Fibroblast of skin of right quadriceps (primary cell): ENCODE measurements at regions not wholly inside any gene's neighbourhood (a gene's known extent, or its start where the extent isn't known, plus 50 kb on each side); places are given as distances from the start of the nearest gene placed in this dataset.

ENCODE experiments used
- DNase-seq: peaks from one replicate; pipeline ENCODE4 v3.0.0-alpha.2; 2013

DNA sequence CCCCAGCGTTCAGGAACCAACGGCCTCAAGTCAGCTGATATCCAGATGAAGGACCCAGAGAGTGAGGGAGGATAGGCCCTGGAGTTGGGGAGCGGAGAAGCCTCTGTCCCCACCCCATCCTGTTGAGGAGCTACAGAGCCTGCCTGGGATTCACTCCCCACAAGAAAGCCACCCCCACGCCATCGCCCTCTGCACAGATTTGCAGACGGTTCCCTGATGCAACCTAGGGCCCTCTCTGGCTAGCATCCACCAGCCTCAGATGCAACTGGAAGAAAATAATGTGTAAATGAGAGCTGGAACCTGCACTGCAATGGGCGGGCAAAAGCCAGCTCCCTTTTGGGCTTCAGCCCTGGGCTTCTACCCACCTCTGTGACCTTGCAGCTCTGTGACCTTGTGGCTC lies 185.6 kb downstream of the BCOR start:
- DNase-seq = no peak

DNA sequence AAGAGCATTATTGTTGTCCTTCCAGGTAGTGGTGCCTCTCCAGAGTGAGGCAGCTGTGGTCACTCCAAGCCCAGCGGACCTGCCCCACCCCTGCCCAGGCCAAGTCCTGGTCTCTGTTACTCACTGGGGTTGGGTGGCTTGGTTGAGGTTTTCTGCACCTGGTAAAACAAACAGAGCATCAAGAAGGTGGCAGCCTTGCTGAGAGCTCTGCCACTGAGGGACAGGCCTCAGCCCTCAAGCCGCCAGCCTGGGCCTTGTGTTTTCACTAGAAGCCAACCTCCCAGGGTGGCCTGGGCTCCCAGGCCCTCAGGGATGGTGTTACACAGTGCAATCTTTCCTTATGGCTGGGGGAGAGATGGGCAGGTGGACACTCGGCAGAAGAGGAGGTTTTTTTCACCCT lies 182.7 kb downstream of the BCOR start:
- no peak for DNase-seq

DNA sequence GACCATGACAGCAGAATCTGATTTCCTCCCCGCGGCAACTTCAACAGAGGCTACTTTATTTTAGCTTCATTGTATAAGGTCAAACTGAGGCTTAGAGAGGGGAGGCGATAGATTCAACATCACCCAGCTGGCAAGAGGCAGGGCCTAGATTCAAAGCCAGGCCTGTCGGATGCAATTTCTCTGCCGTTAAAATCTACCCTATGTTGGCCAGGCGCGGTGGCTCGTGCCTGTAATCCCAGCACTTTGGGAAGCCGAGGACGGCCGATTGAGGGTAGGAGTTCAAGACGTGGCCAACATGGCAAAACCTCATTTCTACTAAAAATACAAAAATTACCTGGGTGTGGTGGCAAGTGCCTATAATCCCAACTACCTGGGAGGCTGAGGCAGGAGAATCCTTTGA lies 182.2 kb downstream of the BCOR start:
- DNase-seq = no peak

DNA sequence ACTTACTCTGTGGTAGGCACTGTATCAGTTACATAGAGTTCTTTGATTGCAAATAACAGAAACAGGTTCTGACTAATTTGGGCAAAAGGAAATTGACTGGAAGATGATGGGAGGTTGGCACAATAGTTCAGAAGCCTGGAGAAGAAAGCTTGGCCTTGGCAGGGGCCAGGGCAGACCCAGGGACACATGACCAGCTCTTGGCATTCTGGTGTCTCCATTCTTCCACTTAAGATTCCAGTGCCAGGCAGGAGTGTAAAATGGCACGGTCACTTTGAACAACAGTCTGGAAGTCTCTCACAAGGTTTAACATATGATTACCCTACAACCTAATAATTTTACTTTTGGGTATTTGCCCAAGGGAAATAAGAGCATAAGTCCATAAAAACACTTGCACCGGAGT lies 175.9 kb downstream of the BCOR start:
- no peak for DNase-seq

DNA sequence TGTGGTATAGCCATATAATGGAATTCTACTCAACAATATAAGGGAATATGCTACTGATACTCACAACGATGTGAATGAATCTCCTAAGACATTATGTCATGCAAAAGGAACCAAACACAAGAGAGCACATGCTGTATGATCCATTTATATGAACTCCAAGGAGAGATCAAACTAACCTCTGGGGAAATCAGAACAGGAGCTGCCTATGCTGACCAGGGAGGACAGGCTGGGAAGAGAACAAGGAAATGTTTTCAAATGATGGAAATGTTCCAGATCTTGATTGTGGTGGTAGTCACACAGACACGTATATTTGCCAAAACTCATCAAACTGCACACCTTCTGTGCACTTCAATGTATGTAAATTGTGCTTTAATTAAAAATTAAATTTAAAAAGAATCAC lies 175.3 kb downstream of the BCOR start:
- no peak for DNase-seq

DNA sequence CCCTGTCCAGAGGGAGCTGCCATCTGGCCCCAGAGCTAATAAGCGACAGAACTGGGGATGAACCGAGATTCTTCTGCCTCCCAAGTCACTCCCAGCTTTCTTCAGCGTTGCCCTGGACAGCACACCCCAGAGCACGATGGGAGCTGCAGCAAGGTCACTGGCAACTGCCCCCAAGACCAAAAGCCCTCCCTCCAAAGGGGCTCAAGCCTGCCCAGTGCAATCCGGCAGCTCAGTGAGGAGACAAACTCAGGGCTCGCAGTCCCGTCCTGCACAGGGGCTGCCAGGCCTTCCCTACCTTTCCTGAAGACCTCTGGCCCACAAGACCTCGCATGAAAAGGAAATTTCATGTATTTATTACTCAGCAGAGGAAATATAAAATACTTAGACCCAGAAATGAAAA lies 174.8 kb downstream of the BCOR start:
- DNase-seq = no peak

DNA sequence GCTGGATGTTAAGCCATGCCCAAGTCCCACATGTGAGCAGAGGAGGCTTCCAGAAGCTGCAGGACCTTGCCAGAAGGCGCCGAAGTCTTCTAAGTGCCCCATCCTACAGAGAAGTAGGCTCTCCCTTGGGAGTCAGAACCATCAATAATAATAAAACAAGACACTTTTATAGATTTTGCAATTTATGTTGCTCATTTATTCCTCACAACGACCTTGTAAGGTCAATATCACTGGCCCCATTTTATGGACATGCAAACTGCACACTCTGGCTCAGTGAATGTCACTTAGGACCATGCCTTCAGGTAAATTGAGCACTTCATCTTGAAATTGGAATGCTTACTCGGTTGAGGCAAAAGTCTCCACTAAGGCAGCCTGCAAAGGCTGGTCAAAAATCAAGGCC lies 170.4 kb downstream of the BCOR start:
- DNase-seq = no peak

DNA sequence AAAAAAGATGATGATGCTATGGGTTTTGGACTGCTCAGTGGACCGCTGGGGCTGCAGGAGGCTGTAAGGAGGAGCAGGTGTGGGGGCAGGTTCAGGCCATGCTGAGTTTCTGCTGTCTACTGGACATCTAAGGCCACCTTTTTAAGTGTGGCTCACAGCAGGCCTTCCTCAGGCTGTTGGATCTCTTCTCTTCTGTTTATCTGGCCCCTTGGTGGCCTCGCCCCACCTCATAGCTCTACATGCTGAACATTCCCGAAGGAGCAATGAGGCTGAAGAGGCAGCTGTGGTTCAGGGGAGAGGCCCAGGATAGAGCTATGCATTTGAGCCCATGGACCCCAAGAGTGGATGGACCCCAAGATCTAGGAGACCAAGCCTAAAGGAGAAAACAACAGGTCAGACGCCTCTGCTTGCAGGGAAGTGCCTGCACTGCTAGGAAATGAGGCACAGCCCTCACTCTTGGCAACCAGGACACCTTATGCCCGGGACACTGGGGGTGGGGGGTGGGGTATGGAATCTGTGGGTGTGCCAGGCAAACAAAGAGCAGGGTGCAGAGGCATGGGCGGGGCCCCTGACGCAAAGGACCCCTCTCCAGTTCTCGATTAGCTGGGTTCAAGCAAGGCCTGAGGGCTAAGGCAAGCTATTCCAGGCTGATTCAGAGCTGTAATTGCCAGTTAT lies 168.9 kb downstream of the BCOR start:
- DNase-seq = no peak

DNA sequence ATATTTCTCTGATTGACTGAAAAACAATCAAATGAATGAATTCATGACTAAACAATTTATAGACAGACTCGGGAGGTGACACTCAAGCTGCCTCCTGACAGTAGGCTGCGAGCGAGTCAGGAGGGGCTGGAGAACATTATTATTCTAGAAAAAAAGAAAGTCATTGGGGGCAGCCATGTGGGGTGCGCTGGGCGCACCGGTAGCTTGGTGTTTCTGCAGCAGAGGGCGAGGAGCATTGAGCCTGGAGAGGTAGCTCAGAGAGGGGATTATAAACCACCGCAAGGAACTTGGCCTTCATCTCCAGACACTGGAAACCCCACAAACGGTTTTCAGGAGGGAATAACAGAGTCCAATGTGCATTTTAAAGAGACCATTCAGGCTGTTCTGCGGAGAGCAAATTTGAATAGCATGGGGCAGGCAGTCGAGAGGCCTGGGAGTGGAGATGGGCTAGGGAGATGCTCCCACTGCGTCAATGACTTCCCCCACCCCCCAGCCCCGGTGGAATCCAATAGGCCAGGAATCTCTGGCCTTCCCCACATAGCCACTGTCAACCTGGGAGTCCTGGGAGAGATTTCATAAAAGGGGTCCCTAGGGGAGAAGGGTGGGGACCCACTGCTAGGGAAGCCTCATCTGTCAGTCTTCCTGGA lies 168.3 kb downstream of the BCOR start:
- DNase-seq = no peak

DNA sequence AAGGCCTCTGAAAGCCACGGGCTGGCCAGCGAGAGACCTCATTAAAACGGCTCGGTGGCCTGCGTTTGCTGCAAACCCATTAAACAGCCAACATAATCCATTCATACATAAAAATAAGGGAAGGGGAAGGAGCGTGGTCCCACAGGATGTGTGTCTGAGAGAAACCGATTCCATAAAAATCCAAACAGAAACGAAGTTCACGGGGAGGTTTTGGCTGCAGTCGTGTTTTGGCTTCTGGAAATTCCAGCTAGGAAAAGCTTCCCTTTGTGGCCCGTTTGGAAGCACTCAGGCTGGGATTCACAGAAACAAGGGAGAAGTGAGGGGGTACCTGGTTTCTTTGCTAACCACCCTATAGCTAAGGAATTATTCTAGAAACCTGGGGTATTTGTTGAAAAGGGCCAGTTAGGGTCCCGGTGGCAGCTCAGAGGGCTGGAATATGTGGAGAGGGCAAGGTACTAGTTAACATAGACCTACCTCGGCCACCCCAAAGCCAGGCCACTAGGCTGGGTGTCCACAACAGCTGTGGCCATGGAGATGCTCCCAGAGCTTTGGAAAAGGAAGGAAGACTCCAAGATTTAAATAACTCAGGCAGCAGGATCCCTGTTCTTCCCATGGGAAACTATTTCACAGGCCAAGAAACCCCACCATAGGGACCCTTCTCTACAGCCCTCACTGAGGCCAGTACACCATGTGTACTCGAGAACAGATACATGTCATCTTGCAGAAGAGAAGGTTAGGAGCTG lies 166.8 kb downstream of the BCOR start:
- no peak for DNase-seq

DNA sequence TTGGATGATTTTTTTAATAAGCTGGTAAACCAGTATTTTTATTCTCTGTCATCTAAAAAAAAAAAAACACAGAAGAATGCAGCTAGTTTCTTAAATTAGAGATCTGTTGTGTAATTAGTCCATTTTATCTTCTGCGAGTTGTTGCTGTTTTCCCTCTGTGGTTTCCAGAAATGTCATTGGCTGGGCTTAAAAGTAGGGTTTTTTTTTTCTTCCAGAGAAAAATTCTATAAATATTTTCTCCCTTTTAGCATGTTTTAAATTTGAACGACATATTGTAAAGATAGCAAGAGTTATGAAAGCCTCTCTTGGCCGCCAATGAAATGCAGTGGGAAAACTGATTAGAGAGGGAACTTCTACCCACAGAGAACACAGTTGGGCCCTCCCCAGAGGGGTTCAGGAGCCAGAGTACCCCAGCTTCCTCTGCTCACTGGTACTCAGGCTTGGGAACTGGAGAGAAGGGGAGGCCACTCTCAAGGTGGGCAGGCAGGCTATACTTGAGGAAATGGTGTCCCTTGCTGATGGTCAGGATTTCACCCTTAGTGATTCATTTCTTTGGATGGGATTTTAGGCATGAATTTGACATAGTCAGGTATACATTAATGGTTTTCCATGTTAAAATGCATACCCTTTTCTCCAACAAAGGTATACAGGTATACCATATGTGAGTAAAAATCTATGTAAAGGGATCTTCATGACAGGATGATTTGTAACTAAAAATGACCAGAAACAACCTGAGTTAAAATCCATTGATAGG lies 166.1 kb downstream of the BCOR start:
- DNase-seq = peak; percentile 33

DNA sequence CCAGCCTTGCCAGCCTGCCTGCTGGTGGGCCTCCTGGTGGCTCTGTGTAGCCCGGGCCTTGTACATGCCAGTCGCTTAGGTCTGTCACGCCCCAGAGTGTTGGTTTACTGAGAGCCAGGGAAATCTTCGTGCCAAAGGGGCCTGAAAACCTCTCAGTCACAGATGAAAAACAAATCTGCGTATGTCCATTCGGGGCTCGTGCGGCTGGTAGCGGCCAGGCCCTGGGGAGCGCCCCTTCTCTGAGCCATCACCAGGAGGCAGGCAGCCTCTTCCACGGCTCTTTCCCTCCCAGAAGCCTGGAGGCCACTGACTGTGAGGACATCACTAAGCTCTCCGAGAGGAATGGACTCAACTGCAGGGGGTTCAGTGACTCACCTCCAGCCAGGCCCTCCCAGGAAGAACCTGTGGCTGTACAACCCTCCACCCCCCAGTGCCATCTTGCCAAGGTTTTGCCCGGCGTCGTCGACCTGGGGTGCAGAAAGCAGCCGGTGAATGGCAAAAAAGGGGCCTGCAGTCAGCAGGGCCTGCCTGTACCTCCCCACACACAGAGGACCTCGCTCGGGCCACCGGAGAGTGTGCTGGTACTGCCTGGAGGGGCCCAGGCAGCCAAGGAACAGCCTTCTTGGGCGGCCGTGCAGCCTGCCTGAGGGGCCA lies 162.2 kb downstream of the BCOR start:
- peak; percentile 19 for DNase-seq

DNA sequence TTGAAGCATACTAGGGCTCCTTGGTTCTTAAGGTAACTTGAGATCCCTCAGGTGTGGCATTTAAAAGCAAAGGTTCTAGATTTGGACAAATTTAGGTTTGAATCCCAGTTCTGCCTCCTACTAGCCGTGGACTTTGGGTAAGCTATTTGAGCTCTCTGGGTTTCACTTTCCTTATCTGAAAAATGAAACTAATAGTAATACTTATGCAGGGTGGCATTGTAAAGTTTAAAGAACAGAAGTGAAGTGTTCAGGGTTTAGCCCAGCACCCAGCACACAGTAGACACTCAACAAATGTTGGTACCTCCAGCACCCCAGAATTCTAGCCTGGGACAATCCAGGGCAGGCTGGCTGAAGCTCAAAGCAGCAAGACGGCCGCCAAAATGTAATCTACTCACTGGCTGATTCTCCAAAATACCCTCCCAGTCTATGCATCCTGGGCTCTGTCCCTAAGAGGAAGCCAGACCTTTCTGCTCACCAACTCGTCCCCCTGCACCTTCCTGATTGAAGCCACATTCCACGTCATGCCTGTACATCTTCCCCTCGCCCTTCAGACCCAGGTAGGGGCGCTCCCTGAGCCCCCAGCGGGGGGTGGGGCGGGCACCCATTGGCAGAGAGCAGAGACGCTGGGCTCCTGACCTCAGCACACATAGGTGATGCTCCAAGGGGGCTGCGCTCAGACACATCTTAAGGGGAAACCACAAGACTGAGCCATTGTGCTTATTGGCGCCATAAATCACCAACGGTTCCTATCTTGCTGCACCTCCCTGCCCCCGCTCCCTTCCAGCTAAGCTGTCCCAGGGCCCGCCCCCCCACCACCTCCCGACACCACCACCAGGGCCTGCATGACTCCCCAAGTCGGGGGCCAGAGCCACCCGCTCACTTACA lies 160.6 kb downstream of the BCOR start:
- no peak for DNase-seq

DNA sequence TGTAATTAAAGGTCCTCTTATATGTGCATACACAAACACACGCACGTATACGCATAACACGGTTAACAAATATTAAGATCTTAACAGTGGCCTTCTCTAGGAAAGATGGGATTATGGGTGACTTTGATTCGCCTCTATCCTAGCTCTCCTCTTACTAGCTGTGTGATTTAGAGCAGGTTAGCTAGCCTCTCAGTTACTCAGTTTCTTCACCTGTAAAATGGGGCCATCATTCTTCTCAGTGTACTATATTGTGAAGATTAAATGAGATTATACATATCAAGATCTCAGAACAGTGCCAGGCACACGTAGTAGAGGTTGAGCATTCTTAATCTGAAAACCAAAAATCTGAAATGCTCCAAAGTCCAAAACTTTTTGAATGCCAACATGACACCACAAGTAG lies 159.3 kb downstream of the BCOR start:
- no peak for DNase-seq

DNA sequence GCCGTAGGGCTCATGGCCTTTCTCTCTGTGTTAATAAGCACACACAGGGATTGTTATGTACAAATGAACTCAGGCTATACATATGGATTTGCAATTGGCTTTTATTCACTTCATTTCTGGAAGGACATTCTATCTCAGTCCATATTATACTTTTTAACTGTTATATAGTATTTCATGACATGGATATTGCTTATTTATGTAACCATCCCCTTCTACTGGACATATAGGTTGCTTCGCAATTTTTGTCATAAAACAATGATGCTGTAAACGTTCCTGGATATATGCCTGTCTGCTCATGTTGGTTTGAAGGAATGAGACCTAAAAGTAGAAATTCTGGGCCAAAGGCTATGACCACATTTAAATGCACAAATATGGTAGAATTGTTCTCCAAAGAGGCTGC lies 158.1 kb downstream of the BCOR start:
- no peak for DNase-seq

DNA sequence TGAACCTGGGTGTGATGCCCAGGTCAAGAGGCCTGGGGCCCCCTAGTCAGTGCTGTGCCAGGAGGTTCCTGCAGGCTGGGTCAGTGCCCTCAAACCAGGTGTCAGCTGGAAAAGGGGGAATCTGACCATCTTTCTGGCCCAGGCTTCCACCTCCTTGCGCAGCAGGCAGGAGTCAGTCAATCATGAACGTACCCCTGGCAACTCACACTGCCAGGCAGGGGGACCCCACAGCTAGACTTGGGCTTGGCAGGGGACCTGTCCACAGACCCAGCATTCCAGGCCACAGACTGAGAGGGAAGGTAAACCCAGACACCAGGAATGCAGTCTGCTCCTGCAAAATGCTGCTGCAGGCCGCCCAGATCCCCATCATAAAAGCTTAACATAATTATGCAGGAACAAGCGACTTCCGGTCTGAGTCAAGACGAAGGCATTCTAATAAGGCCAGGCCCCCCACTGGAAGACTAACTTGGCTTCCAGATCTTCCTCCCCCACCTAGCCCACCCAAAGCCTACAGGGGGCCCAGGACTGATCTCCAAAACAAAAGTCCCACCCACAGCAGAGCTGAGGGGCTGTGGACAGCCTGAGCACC lies 156.3 kb downstream of the BCOR start:
- peak; percentile 77 for DNase-seq

DNA sequence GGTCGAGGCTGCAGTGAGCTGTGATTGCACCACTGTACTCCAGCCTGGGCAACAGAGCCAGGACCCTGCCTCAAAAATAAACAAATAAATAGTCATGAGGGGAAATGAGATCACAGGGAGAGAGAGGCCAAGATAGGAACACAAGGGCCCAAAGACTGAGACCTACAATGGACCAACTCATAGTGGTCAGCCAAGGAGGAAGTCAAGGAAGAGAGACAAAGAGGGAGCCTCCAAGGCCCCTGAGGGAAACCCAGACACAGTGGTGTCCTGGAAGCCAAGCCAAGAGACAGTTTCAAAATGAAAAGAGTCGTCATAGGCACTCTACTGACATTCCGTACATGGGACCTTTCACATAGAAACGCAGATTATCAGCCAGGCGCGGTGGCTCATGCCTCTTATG lies 153.3 kb downstream of the BCOR start:
- no peak for DNase-seq

DNA sequence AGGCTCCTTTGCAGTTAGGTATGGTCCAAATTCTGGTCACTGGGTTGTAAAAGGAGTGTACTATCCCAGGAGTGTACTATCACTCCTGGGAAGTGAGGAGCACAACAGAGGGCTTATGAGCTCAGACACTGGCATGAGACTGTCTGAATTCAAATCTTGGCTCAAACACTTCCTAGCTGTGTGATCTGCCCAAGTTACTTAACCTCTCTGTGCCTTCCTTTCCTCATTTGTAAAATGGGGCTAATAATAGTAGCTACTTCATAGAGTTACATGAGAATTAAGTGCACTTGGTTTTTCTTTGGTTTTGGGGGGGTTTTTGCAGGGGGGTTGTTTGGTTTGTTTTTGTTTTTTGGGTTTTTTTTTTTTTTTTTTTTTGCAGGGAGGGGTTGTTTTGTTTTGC lies 152.0 kb downstream of the BCOR start:
- no peak for DNase-seq

DNA sequence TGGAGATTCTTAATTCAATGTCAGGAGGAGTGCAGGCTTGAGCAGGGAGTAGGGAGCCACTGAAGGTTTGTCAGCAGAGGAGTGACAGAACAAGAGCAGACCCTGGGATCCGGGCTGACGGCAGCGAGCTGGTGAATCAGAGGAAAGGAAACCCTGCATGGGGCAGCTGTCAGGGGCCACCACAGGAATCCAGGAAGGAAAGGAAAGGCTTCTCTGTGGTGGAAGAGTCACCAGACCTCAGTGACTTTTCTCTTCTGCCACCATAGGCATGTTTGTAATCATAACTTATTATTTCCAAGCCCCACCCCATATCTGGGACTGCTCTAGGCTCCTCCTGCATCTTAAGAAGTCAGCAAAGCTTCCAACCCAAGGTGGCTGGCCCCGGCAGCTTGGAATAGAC lies 150.9 kb downstream of the BCOR start:
- peak; percentile 85 for DNase-seq

DNA sequence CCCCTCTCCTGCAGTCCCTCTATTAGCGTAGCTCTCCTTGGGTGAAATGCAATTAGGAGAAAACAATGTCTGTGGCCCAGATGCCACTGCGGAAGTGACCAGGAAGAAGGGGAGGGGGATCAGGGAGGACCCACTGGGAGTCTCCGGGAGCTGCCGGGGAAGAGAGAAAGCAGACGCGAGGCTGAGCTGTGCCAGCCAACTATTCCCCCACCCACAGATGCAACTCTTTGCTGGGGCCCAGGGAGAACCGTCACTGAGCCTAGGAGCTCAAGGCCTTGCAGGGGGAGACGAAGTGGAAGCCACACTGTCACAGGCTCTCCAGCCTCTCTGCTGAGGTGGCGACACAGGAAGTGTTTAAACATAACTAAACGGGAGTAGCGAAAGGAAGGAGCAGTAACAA lies 149.2 kb downstream of the BCOR start:
- no peak for DNase-seq

DNA sequence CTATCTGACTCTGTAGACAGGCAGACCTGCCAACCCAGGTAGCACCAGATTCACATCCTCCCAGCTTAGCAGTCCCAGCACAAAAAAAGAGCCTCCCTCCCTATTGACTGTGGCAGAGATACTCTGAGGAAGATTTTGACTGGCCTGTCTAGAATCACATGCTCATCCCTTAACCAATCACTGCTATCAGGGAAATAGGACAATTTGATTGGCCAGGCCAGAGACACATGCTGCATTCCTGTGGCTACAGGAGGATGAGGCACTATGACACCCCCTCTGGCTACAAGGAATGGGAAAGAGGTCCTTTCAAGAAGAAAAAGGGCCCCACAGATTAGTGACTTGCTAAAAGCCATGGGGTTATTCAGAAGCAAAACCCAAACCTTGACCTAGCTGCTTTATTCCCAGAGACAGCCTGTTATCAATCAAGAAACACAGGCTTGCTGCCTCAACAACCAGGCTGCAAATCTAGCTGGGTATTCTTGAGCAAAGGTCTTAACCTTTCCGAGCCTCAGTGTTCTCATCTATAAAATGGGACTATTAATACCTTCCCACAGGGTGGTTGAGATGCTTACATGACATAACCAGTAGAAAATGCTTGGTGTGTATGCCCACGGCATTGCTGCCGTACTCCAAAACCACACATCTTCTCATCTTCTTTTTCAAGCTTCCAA lies 147.6 kb downstream of the BCOR start:
- peak; percentile 52 for DNase-seq
